Ectodermal cell (in vitro differentiated cells): ENCODE measurements at regions not wholly inside any gene's neighbourhood (a gene's known extent, or its start where the extent isn't known, plus 50 kb on each side); places are given as distances from the start of the nearest gene placed in this dataset.
"Not testable (repeated sequence)": the region's sequence is repeated elsewhere in the genome, so short reads cannot be mapped to it uniquely, and the experiment has no call there.

Source experiments
- H3K27ac ChIP-seq: 2 replicates; pipeline ENCODE4 v1.7.0; 2013; ENCODE audit warnings: mild to moderate bottlenecking, low read depth, low read length; ENCODE audit not compliant: insufficient read depth, poor library complexity, severe bottlenecking
- H3K27me3 ChIP-seq: 2 replicates; pipeline ENCODE4 v1.7.0; 2013; ENCODE audit warnings: mild to moderate bottlenecking, low read length; ENCODE audit not compliant: insufficient read depth, control insufficient read depth, poor library complexity, severe bottlenecking
- H3K36me3 ChIP-seq: one replicate; pipeline ENCODE4 v1.7.0; 2013; ENCODE audit warnings: low read length; ENCODE audit not compliant: control insufficient read depth, insufficient read depth
- H3K4me1 ChIP-seq: one replicate; pipeline ENCODE4 v1.7.0; 2013; ENCODE audit warnings: low read length; ENCODE audit not compliant: control insufficient read depth, insufficient read depth
- H3K4me3 ChIP-seq: 2 replicates; pipeline ENCODE4 v1.7.0; 2013; ENCODE audit warnings: low read depth, low read length, control low read depth; ENCODE audit not compliant: insufficient read depth
- H3K9me3 ChIP-seq: 2 replicates; pipeline ENCODE4 v1.7.0; 2013; ENCODE audit warnings: mild to moderate bottlenecking, low read length, moderate library complexity; ENCODE audit not compliant: control insufficient read depth
- WGBS, 2 experiments: methylation state at CpG; one replicate each; pipeline ENCODE4 v1.1.7; 2013; ENCODE audit warnings: missing lambda C conversion rate in 2 of 2; 5-methylcytosine and 5-hydroxymethylcytosine counted together

DNA sequence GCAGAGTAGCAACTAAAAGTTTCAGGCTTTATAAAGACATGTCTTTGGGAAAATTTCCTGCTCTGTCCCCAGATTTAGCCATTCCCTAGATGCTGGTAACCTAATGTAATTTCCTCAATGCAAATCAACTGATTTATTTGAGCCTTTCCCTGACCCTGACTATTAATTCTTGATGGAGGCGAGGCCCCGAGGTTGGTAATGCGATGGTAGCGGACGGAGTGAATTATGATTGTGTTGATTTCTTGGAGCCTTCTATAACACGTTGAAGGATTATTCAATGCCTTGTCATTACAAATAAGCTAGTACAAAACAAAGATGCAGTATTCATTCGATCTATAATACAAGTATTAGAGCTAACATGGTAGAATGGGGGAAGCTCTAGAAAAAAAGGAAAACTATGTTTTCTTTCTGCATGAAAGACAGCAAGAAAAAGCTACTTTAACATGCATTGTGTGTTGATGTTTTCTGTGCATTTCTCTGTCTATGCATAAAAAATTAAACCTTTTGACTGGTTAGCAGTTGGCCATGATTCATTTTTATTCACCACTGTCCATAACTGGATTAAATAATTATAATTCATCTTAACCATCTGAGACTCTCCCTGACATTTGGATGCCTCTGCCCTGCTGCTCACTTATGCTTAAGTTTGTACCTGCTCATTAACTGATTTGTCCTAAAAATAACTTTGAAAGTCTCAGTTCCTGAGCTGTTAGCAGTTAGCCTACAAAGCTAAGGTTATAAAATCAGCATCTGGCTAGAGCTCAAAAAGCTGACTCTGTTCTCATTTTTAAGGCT is 490.2 kb upstream of the NUDT12 start:
- Histone ChIP-seq H3K4me3 (no peak overlapping the region), H3K4me1 (no peaks in the 10 kb centered on the region), H3K27ac (no peak overlapping the region), H3K9me3 (no peaks in the 10 kb centered on the region), H3K36me3 (no peaks in the 10 kb centered on the region), H3K27me3 (no peaks in the 10 kb centered on the region)
- 93 to 100% methylated on average over 5 to 7 of the region's 7 CpGs for WGBS, 2 experiments

DNA sequence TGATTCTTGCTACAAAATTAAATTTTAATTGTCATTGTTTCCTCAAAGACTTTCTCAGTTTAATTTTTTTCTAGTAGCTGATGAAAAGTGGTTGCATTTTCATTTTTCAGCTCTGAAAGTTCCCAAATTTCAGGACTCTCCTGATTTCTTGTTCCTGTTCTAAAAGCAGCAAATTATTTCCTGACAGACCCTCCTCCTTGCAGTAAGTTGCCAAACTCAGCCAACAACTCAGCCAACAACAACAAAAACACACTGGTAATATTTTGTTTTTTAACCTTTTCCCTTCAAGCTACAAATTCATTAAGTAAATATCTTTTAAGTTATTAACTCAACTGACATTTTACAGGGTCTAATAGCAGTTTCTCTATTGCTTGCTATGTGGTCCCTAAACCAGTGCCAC is 487.8 kb upstream of the NUDT12 start:
- Histone ChIP-seq H3K4me1 (no peaks in the 10 kb centered on the region), H3K4me3 (no peak overlapping the region), H3K9me3 (no peaks in the 10 kb centered on the region), H3K27me3 (no peaks in the 10 kb centered on the region), H3K27ac (no peak overlapping the region), H3K36me3 (no peaks in the 10 kb centered on the region)

DNA sequence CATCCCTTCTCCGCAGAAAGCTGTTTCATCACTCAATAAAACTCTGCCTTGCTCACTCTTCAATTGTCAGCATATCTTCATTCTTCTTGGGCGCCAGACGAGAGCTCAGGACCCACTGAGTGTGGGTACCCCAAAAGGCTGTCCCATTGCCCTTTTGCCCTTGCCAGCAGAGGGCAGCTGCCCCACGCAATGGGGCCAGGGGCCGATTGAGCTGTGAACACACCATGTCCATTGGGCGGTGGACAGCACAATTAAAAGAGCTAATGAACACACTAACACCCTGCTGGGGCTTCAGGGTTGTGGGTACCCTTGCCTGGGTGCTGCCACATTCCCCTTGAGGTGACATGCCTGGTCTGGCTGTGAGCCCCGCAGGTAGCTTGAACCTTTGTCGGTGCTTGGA is 487.2 kb upstream of the NUDT12 start:
- Histone ChIP-seq H3K36me3 (no peaks in the 10 kb centered on the region), H3K9me3 (no peaks in the 10 kb centered on the region), H3K4me1 (no peaks in the 10 kb centered on the region), H3K27me3 (no peaks in the 10 kb centered on the region), H3K4me3 (no peak overlapping the region), H3K27ac (no peak overlapping the region)
- 96 to 97% methylated on average over 8 of the region's 8 CpGs for WGBS, 2 experiments

GRCh38 chr5:104048231-104048630 is 485.6 kb upstream of the NUDT12 start:
- no peaks in the 10 kb centered on the region for H3K27me3 ChIP-seq
- H3K27ac ChIP-seq = no peak overlapping the region
- H3K36me3 ChIP-seq = no peaks in the 10 kb centered on the region
- H3K4me1 ChIP-seq = no peaks in the 10 kb centered on the region
- WGBS, 2 experiments = 86% methylated on average over 2 of the region's 2 CpGs; no CpG with 5 or more reads in 1 of the 2 experiments
- H3K4me3 ChIP-seq = no peak overlapping the region
- H3K9me3 ChIP-seq = no peaks in the 10 kb centered on the region

DNA sequence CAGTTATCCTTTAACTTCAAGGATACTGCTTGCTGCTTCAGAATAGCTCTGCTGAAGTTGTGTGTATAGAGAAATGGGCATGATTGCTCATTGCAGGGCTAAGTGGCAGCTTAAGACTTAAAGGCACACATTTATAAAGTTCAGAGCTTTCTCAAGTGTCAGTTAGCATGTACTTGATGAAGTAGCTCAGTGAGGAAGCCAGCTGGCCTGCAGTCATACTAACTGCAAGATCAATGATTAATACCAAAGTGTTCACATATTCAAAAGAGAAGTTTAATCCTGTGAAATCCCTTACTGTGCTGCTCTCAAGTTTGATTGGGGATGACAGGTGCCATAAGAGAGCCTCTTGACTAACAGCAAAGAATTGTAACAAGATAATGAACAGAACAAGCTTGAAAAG is 483.4 kb upstream of the NUDT12 start:
- Histone ChIP-seq H3K9me3 (no peaks in the 10 kb centered on the region), H3K4me3 (no peak overlapping the region)

DNA sequence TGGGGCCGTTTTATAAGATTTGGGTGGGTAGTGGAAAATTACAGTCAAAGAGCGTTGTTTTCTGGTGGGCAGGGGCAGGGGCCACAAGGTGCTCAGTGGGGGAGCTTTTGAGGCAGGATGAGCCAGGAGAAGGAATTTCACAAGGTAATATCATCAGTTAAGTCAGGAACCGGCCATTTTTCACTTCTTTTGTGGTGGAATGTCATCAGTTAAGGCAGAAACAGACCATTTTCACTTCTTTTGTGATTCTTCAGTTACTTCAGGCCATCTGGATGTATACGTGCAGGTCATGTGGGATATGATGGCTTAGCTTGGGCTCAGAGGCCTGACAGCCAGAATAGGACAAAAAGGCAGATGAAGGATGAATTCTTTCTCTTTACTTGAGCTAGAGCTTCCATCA is 477.3 kb upstream of the NUDT12 start:
- not testable (repeated sequence) for H3K27me3 ChIP-seq

More for the DNA sequence above, 483.4 kb upstream of the NUDT12 start:
- Histone ChIP-seq H3K27ac (no peak overlapping the region), H3K4me1 (no peaks in the 10 kb centered on the region), H3K27me3 (no peaks in the 10 kb centered on the region), H3K36me3 (no peaks in the 10 kb centered on the region)

GRCh38 chr5:104037136-104037535 is 474.5 kb upstream of the NUDT12 start:
- H3K9me3 ChIP-seq, H3K36me3 ChIP-seq, H3K27ac ChIP-seq, H3K4me1 ChIP-seq, H3K4me3 ChIP-seq, H3K27me3 ChIP-seq: not testable (repeated sequence)
- 86 to 88% methylated on average over 3 of the region's 4 CpGs for WGBS, 2 experiments

More for the DNA sequence above, 477.3 kb upstream of the NUDT12 start:
- 88 to 95% methylated on average over 4 of the region's 4 CpGs for WGBS, 2 experiments
- H3K27ac ChIP-seq, H3K9me3 ChIP-seq, H3K4me1 ChIP-seq, H3K4me3 ChIP-seq, H3K36me3 ChIP-seq: not testable (repeated sequence)

DNA sequence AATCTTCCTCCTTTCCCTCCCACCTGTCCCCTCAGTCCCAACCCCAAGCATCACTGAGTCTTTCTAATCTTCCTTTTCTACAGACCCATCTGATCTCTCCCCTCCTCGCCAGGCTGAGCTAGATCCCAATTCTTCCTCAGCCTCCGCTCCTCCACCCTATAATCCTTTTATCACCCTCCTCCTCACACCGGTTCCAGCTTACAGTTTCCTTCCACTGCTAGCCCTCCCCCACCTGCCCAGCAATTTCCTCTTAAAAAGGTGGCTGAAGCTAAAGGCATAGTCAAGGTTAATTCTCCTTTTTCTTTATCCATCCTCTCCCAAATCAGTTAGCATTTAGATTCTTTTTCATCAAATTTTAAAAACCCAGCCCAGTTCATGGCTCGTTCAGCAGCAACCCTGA is 470.6 kb upstream of the NUDT12 start:
- WGBS, 2 experiments = 68 to 71% methylated on average over 4 of the region's 4 CpGs
- H3K27ac ChIP-seq, H3K27me3 ChIP-seq, H3K9me3 ChIP-seq, H3K4me1 ChIP-seq, H3K36me3 ChIP-seq, H3K4me3 ChIP-seq: not testable (repeated sequence)

GRCh38 chr5:104024538-104024937 is 461.9 kb upstream of the NUDT12 start:
- H3K27ac ChIP-seq = no peak overlapping the region
- H3K27me3 ChIP-seq = no peaks in the 10 kb centered on the region
- no peaks in the 10 kb centered on the region for H3K9me3 ChIP-seq
- H3K4me3 ChIP-seq = no peak overlapping the region
- 89 to 96% methylated on average over 5 of the region's 5 CpGs for WGBS, 2 experiments
- no peaks in the 10 kb centered on the region for H3K36me3 ChIP-seq
- no peaks in the 10 kb centered on the region for H3K4me1 ChIP-seq

- Histone ChIP-seq H3K4me1 (no peaks in the 10 kb centered on the region), H3K27ac (no peak overlapping the region), H3K36me3 (no peaks in the 10 kb centered on the region), H3K4me3 (no peak overlapping the region), H3K9me3 (no peaks in the 10 kb centered on the region), H3K27me3 (no peaks in the 10 kb centered on the region)
- WGBS, 2 experiments = 98 to 100% methylated on average over 1 to 2 of the region's 2 CpGs
Measured at GRCh38 chr5:104023739-104024138, 461.1 kb upstream of the NUDT12 start.

DNA sequence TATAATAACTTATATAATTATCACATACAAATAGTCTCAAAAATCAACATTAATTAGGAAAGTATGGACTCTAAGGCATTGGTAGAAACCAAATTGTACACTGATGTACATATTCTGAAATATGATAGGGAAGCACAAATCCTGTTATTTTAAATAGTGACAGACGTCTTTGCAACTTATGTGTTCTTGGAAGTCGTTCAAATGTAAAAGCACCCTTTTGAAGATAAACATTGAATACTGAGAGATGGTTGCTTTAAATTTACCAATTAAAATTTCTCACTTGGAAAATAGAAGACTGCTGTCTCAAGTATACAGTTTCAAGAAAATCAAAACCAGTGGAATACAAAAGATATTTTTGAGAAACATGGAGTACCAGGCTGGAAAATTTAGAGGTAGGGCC is 457.4 kb upstream of the NUDT12 start:
- H3K27me3 ChIP-seq = no peaks in the 10 kb centered on the region
- H3K9me3 ChIP-seq = no peaks in the 10 kb centered on the region
- no peak overlapping the region for H3K27ac ChIP-seq
- no peaks in the 10 kb centered on the region for H3K4me1 ChIP-seq
- 94% methylated on average over 2 of the region's 2 CpGs; no CpG with 5 or more reads in 1 of the 2 experiments for WGBS, 2 experiments
- H3K4me3 ChIP-seq = no peak overlapping the region
- H3K36me3 ChIP-seq = no peaks in the 10 kb centered on the region
